Neural cell (in vitro differentiated cells): ENCODE measurements at regions not wholly inside any gene's neighbourhood (a gene's known extent, or its start where the extent isn't known, plus 50 kb on each side); places are given as distances from the start of the nearest gene placed in this dataset.

ENCODE experiments used
- H2AFZ ChIP-seq: fragments of 200-600, 300-800 bp; sonication (generic), shearing (Covaris generic); 2 replicates; pipeline ENCODE4 v1.6.0; 2014; ENCODE audit warnings: low read depth, mild to moderate bottlenecking, antibody characterized with exemption, low read length, moderate library complexity
- H3F3A ChIP-seq: fragments of 200-600 bp; shearing (Covaris generic); 2 replicates; pipeline ENCODE4 v1.6.1; 2016; ENCODE audit warnings: mild to moderate bottlenecking, moderate library complexity, mixed read lengths, antibody characterized with exemption, low read length; ENCODE audit not compliant: insufficient read depth, poor library complexity, severe bottlenecking
- H3K27ac ChIP-seq: fragments of 200-600, 300-800 bp; sonication (generic), shearing (Covaris generic); 2 replicates; pipeline ENCODE4 v1.5.1; 2014; ENCODE audit warnings: mild to moderate bottlenecking, low read length, moderate library complexity
- H3K27me3 ChIP-seq: fragments of 300-800, 200-600 bp; sonication (generic), shearing (Covaris generic); 2 replicates; pipeline ENCODE4 v1.6.0; 2014; ENCODE audit warnings: mild to moderate bottlenecking, low read depth, low read length, moderate library complexity; ENCODE audit not compliant: insufficient read depth
- H3K36me3 ChIP-seq: fragments of 300-800, 200-600 bp; sonication (generic), shearing (Covaris generic); 2 replicates; pipeline ENCODE4 v1.5.1; 2014; ENCODE audit warnings: mild to moderate bottlenecking, antibody characterized with exemption, low read length, moderate library complexity; ENCODE audit not compliant: insufficient read depth
- H3K4me2 ChIP-seq: fragments of 300-800, 200-600 bp; sonication (generic), shearing (Covaris generic); 2 replicates; pipeline ENCODE4 v1.6.0; 2014; ENCODE audit warnings: mild to moderate bottlenecking, low read length
- H3K4me3 ChIP-seq: fragments of 300-800, 200-600 bp; sonication (generic), shearing (Covaris generic); 2 replicates; pipeline ENCODE4 v1.5.1; 2014; ENCODE audit warnings: mild to moderate bottlenecking, low read length, moderate library complexity
- H3K79me2 ChIP-seq: fragments of 200-600 bp; shearing (Covaris generic); replicated peaks from 2 replicates; pipeline ENCODE4 v1.6.0; 2014; ENCODE audit warnings: mild to moderate bottlenecking, low read length, moderate library complexity; ENCODE audit not compliant: insufficient read depth
- H3K9ac ChIP-seq: fragments of 300-800, 200-600 bp; sonication (generic), shearing (Covaris generic); 2 replicates; pipeline ENCODE4 v1.6.1; 2016; ENCODE audit warnings: mild to moderate bottlenecking, low read length, mixed read lengths
- H3K9me2 ChIP-seq: fragments of 200-600 bp; shearing (Covaris generic); 2 replicates; pipeline ENCODE4 v1.6.1; 2016; ENCODE audit warnings: mild to moderate bottlenecking, low read length, mixed read lengths; ENCODE audit not compliant: insufficient read depth
- H3K9me3 ChIP-seq: fragments of 200-600, 300-800 bp; sonication (generic), shearing (Covaris generic); 2 replicates; pipeline ENCODE4 v1.6.1; 2016; ENCODE audit warnings: mild to moderate bottlenecking, mixed run types, low read length, moderate library complexity, mixed read lengths
- H4K20me1 ChIP-seq: fragments of 200-600 bp; shearing (Covaris generic); 2 replicates; pipeline ENCODE4 v1.6.1; 2016; ENCODE audit warnings: mild to moderate bottlenecking, mixed run types; ENCODE audit not compliant: insufficient read depth
- CTCF ChIP-seq: fragments of 450-650 bp; IDR thresholded peaks from 2 replicates; pipeline ENCODE4 v1.5.1; 2014; ENCODE audit warnings: antibody characterized with exemption, mild to moderate bottlenecking, moderate library complexity; ENCODE audit not compliant: poor library complexity, severe bottlenecking
- EP300 ChIP-seq: fragments of 450-650 bp; conservative IDR thresholded peaks from 2 replicates; pipeline ENCODE4 v1.6.1; 2014; ENCODE audit warnings: antibody characterized with exemption, mild to moderate bottlenecking, moderate library complexity; ENCODE audit not compliant: poor library complexity, severe bottlenecking
- EZH2 ChIP-seq: fragments of 200-600, 300-800 bp; shearing (Covaris generic), sonication (generic); IDR thresholded peaks from 2 replicates; pipeline ENCODE4 v1.6.1; 2014; ENCODE audit warnings: antibody characterized with exemption, low read length, borderline replicate concordance, mild to moderate bottlenecking; ENCODE audit not compliant: insufficient read depth, poor library complexity, severe bottlenecking
- MXI1 ChIP-seq: fragments of 450-650 bp; conservative IDR thresholded peaks from 2 replicates; pipeline ENCODE4 v1.6.1; 2014; ENCODE audit warnings: antibody characterized with exemption, mild to moderate bottlenecking; ENCODE audit not compliant: poor library complexity, severe bottlenecking
- POLR2AphosphoS5 ChIP-seq: IDR thresholded peaks from 2 replicates; pipeline ENCODE4 v1.6.1; 2012
- RAD21 ChIP-seq: fragments of 450-650 bp; conservative IDR thresholded peaks from 2 replicates; pipeline ENCODE4 v1.6.1; 2014; ENCODE audit warnings: antibody characterized with exemption, mild to moderate bottlenecking, moderate library complexity
- REST ChIP-seq: IDR thresholded peaks from 2 replicates; pipeline ENCODE4 v1.6.1; 2012; ENCODE audit warnings: borderline replicate concordance
- SMC3 ChIP-seq: fragments of 450-650 bp; conservative IDR thresholded peaks from 2 replicates; pipeline ENCODE4 v1.6.1; 2014; ENCODE audit warnings: antibody characterized with exemption, mild to moderate bottlenecking, moderate library complexity; ENCODE audit not compliant: poor library complexity
- TAF1 ChIP-seq: IDR thresholded peaks from 2 replicates; pipeline ENCODE4 v1.6.1; 2012; ENCODE audit warnings: low read depth

- TF ChIP-seq SMC3 (no peak), REST (no peak), MXI1 (no peak), EP300 (no peak), EZH2 (no peak), TAF1 (no peak), POLR2AphosphoS5 (no peak), RAD21 (no peak), CTCF (no peak)
- Histone ChIP-seq H3K27ac (no peak overlapping the region), H3K27me3 (no peaks in the 10 kb centered on the region), H2AFZ (no peak overlapping the region), H3K4me2 (no peak overlapping the region), H3K9me2 (no peaks in the 10 kb centered on the region), H3K79me2 (no peaks in the 10 kb centered on the region), H3K9ac (no peak overlapping the region), H4K20me1 (no peaks in the 10 kb centered on the region), H3F3A (no peaks in the 10 kb centered on the region), H3K4me3 (no peak overlapping the region), H3K9me3 (no peaks in the 10 kb centered on the region), H3K36me3 (no peaks in the 10 kb centered on the region)
Observed at GRCh38 chr2:186108470-186108869, 369.9 kb downstream of the FSIP2 start.

GRCh38 chr2:186113284-186113683 lies 372.8 kb upstream of the ZC3H15 start:
- Histone ChIP-seq H2AFZ (no peak overlapping the region), H3F3A (no peaks in the 10 kb centered on the region)
- TF ChIP-seq POLR2AphosphoS5 (no peak), EP300 (no peak), EZH2 (no peak), RAD21 (no peak), SMC3 (no peak), REST (no peak), CTCF (no peak), MXI1 (no peak), TAF1 (no peak)

More at GRCh38 chr2:186113284-186113683, 372.8 kb upstream of the ZC3H15 start:
- Histone ChIP-seq H3K9me2 (no peaks in the 10 kb centered on the region), H3K9me3 (no peaks in the 10 kb centered on the region), H3K4me3 (no peak overlapping the region), H4K20me1 (no peaks in the 10 kb centered on the region), H3K36me3 (no peaks in the 10 kb centered on the region), H3K9ac (no peak overlapping the region), H3K4me2 (no peak overlapping the region), H3K27ac (no peak overlapping the region), H3K27me3 (no peaks in the 10 kb centered on the region), H3K79me2 (no peaks in the 10 kb centered on the region)
